HepG2 (cell line): ENCODE measurements at regions not wholly inside any gene's neighbourhood (a gene's known extent, or its start where the extent isn't known, plus 50 kb on each side); places are given as distances from the start of the nearest gene placed in this dataset.

ENCODE experiments used
- ARID5B ChIP-seq: IDR thresholded peaks from 2 replicates; pipeline ENCODE4 v1.4.0; 2020; ENCODE audit warnings: mild to moderate bottlenecking, missing genetic modification reagents
- BRD4 ChIP-seq: sonication (generic); formaldehyde crosslinking; IDR thresholded peaks from 2 replicates; pipeline ENCODE4 v1.4.0; 2020; ENCODE audit warnings: missing genetic modification reagents
- ESRRA ChIP-seq: sonication (generic); formaldehyde crosslinking; IDR thresholded peaks from 2 replicates; pipeline ENCODE4 v1.5.1; 2020; ENCODE audit warnings: mild to moderate bottlenecking, low read depth, missing genetic modification reagents
- HIC2 ChIP-seq: sonication (generic); formaldehyde crosslinking; IDR thresholded peaks from 2 replicates; pipeline ENCODE4 v1.9.0; 2022; ENCODE audit warnings: low read depth, missing genetic modification reagents
- ISL2 ChIP-seq: sonication (generic); formaldehyde crosslinking; IDR thresholded peaks from 2 replicates; pipeline ENCODE4 v1.5.0; 2020; ENCODE audit warnings: missing genetic modification reagents
- KLF12 ChIP-seq: sonication (generic); formaldehyde crosslinking; IDR thresholded peaks from 2 replicates; pipeline ENCODE4 v1.4.0; 2020; ENCODE audit warnings: missing genetic modification reagents, borderline replicate concordance
- SP1 ChIP-seq, 2 experiments: fragments of 450-650 bp in 1 of 2; sonication (generic) in 1 of 2; formaldehyde crosslinking in 1 of 2; IDR thresholded peaks; 2 replicates each; pipeline versions ENCODE4 v1.4.0 to v1.6.1; 2016 to 2020; ENCODE audit warnings: missing genetic modification reagents in 1 of 2
- SRSF9 ChIP-seq: fragments of 200-400 bp; formaldehyde crosslinking; IDR thresholded peaks from 2 replicates; pipeline ENCODE4 v1.6.1; 2018; ENCODE audit warnings: borderline replicate concordance, mild to moderate bottlenecking, low read depth, low read length; ENCODE audit not compliant: insufficient read depth, poor library complexity, severe bottlenecking
- ZBTB42 ChIP-seq: sonication (generic); formaldehyde crosslinking; IDR thresholded peaks from 2 replicates; pipeline ENCODE4 v1.5.0; 2020; ENCODE audit warnings: mild to moderate bottlenecking, missing genetic modification reagents
- ZNF34 ChIP-seq: sonication (generic); formaldehyde crosslinking; IDR thresholded peaks from 2 replicates; pipeline ENCODE4 v1.4.0; 2020; ENCODE audit warnings: mild to moderate bottlenecking, missing genetic modification reagents, borderline replicate concordance
- TF ChIP-seq, protein P1 (sequence below): sonication (generic); formaldehyde crosslinking; conservative IDR thresholded peaks from 2 replicates; pipeline ENCODE4 v1.4.0; 2020; ENCODE audit warnings: missing genetic modification reagents
- TF ChIP-seq, protein P2 (sequence below): sonication (generic); formaldehyde crosslinking; IDR thresholded peaks from 2 replicates; pipeline ENCODE4 v1.5.1; 2020; ENCODE audit warnings: mild to moderate bottlenecking, missing genetic modification reagents
- TF ChIP-seq, protein P3 (sequence below): sonication (generic); formaldehyde crosslinking; conservative IDR thresholded peaks from 2 replicates; pipeline ENCODE4 v1.4.0; 2020; ENCODE audit warnings: mild to moderate bottlenecking, missing genetic modification reagents, moderate library complexity

DNA sequence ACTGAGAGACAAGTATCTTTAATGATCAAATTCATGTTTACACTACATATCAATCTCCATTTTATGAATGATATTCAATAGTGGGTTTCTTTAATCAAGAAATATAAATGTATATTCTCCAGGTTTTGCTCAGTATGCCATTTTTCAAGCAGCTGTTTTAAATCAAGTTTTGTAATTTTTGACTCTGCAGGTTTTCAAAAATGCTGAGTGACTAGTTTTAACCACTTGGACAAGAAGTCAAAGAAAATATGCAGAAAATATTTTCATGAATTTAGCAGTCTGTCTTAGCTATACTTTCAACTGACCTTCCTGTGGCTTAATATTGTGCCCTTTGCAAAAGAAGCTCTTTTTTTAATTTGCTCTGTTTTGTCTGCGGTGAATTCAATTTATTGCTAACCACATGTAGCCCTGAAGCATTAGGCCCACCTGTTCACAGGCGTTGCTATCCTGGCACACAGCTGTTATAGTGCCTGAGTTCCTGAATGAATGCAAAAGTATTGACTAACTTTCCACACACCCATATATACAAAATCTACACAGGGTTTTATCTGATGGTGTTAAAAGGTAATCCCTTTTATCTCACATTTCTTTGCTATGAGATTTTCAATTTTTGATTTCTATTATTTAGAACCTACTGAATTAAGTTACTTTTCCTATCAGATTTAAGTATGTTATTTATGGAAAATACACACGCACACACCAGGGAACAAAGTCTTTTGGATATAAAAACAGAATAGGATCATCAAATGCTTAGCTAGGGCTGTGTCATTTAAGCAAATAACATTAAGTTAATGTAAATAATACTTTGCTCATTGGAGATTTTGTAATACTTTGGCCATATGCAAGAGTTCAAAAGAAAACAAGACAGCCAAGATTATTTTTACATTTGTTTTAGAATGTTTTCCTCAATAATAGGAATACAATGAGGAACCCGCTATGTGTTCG is 1166.1 kb upstream of the GBE1 start (continued):
- TF ChIP-seq ARID5B (CRISPR knock-in tag) (peak; percentile 46; the same call in 1 of the 2 replicates), ZNF34 (no peak), ZBTB42 (CRISPR knock-in tag) (no peak), KLF12 (CRISPR knock-in tag) (no peak), ISL2 (peak; percentile 48; the same call in 1 of the 2 replicates), ESRRA (CRISPR knock-in tag) (no peak), SP1 (IDR thresholded peaks at IDR 0.05) (no peak), SP1 (CRISPR knock-in tag; IDR thresholded peaks at IDR 0.05) (no peak), HIC2 (CRISPR knock-in tag) (no peak), SRSF9 (no peak), BRD4 (CRISPR knock-in tag) (no peak)
- TF ChIP-seq, protein P1, sequence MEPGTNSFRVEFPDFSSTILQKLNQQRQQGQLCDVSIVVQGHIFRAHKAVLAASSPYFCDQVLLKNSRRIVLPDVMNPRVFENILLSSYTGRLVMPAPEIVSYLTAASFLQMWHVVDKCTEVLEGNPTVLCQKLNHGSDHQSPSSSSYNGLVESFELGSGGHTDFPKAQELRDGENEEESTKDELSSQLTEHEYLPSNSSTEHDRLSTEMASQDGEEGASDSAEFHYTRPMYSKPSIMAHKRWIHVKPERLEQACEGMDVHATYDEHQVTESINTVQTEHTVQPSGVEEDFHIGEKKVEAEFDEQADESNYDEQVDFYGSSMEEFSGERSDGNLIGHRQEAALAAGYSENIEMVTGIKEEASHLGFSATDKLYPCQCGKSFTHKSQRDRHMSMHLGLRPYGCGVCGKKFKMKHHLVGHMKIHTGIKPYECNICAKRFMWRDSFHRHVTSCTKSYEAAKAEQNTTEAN = no peak
- TF ChIP-seq, protein P2, sequence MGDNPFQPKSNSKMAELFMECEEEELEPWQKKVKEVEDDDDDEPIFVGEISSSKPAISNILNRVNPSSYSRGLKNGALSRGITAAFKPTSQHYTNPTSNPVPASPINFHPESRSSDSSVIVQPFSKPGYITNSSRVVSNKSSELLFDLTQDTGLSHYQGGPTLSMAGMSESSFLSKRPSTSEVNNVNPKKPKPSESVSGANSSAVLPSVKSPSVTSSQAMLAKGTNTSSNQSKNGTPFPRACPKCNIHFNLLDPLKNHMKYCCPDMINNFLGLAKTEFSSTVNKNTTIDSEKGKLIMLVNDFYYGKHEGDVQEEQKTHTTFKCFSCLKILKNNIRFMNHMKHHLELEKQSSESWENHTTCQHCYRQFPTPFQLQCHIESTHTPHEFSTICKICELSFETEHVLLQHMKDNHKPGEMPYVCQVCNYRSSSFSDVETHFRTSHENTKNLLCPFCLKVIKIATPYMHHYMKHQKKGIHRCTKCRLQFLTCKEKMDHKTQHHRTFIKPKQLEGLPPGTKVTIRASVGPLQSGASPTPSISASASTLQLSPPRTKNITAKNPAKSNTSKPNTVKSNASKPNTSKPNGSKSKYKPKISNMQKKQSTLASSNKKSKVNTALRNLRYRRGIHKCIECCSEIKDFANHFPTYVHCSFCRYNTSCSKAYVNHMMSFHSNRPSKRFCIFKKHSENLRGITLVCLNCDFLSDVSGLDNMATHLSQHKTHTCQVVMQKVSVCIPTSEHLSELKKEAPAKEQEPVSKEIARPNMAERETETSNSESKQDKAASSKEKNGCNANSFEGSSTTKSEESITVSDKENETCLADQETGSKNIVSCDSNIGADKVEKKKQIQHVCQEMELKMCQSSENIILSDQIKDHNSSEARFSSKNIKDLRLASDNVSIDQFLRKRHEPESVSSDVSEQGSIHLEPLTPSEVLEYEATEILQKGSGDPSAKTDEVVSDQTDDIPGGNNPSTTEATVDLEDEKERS (CRISPR knock-in tag) = no peak
- TF ChIP-seq, protein P3, sequence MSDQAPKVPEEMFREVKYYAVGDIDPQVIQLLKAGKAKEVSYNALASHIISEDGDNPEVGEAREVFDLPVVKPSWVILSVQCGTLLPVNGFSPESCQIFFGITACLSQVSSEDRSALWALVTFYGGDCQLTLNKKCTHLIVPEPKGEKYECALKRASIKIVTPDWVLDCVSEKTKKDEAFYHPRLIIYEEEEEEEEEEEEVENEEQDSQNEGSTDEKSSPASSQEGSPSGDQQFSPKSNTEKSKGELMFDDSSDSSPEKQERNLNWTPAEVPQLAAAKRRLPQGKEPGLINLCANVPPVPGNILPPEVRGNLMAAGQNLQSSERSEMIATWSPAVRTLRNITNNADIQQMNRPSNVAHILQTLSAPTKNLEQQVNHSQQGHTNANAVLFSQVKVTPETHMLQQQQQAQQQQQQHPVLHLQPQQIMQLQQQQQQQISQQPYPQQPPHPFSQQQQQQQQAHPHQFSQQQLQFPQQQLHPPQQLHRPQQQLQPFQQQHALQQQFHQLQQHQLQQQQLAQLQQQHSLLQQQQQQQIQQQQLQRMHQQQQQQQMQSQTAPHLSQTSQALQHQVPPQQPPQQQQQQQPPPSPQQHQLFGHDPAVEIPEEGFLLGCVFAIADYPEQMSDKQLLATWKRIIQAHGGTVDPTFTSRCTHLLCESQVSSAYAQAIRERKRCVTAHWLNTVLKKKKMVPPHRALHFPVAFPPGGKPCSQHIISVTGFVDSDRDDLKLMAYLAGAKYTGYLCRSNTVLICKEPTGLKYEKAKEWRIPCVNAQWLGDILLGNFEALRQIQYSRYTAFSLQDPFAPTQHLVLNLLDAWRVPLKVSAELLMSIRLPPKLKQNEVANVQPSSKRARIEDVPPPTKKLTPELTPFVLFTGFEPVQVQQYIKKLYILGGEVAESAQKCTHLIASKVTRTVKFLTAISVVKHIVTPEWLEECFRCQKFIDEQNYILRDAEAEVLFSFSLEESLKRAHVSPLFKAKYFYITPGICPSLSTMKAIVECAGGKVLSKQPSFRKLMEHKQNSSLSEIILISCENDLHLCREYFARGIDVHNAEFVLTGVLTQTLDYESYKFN (CRISPR knock-in tag) = peak; percentile 53
